Fibroblast of lung (primary cell): ENCODE measurements at regions not wholly inside any gene's neighbourhood (a gene's known extent, or its start where the extent isn't known, plus 50 kb on each side); places are given as distances from the start of the nearest gene placed in this dataset.

Experiments
- DNase-seq, 2 donors: peaks; one replicate each; pipeline versions ENCODE4 v3.0.0 to v3.0.0-alpha.2; 2010; ENCODE audit warnings: low read depth in 2 of 2
- H2AFZ ChIP-seq: 2 replicates; pipeline ENCODE4 v1.5.1; 2012; ENCODE audit warnings: low read length, control low read depth, inconsistent platforms
- H3K27ac ChIP-seq: 2 replicates; pipeline ENCODE4 v1.5.1; 2011; ENCODE audit warnings: low read length, control low read depth; ENCODE audit not compliant: insufficient read depth
- H3K27me3 ChIP-seq: 2 replicates; pipeline ENCODE4 v1.5.1; 2011; ENCODE audit warnings: mild to moderate bottlenecking, low read length; ENCODE audit not compliant: control insufficient read depth, insufficient read depth
- H3K36me3 ChIP-seq: 2 replicates; pipeline ENCODE4 v1.5.1; 2011; ENCODE audit warnings: low read length; ENCODE audit not compliant: control insufficient read depth, insufficient read depth
- H3K4me1 ChIP-seq: 2 replicates; pipeline ENCODE4 v1.5.1; 2011; ENCODE audit warnings: low read length; ENCODE audit not compliant: control insufficient read depth, insufficient read depth; ENCODE audit errors: extremely low read depth
- H3K4me2 ChIP-seq: 2 replicates; pipeline ENCODE4 v1.5.1; 2011; ENCODE audit warnings: low read length, control low read depth; ENCODE audit not compliant: insufficient read depth; ENCODE audit errors: extremely low read depth
- H3K4me3 ChIP-seq, 4 experiments: fragments of 200-600 bp in 1 of 4; sonication (generic) in 1 of 4; replicated peaks in 1 of 4; 2 replicates each; pipeline ENCODE4 v1.5.1; 2011 to 2016; ENCODE audit warnings: low read length in 4 of 4, low read depth in 3 of 4, mild to moderate bottlenecking in 3 of 4, control low read depth in 2 of 4, inconsistent platforms in 1 of 4, mixed read lengths in 1 of 4; ENCODE audit not compliant: insufficient read depth in 1 of 4; ENCODE audit errors: control extremely low read depth in 1 of 4
- H3K79me2 ChIP-seq: 2 replicates; pipeline ENCODE4 v1.5.1; 2012; ENCODE audit warnings: mild to moderate bottlenecking, low read length, inconsistent platforms; ENCODE audit not compliant: control insufficient read depth, insufficient read depth
- H3K9ac ChIP-seq: 2 replicates; pipeline ENCODE4 v1.5.1; 2011; ENCODE audit warnings: mild to moderate bottlenecking, low read length, control low read depth; ENCODE audit not compliant: insufficient read depth
- H3K9me3 ChIP-seq: 2 replicates; pipeline ENCODE4 v1.5.1; 2012; ENCODE audit warnings: low read depth, low read length; ENCODE audit not compliant: control insufficient read depth, insufficient read depth
- H4K20me1 ChIP-seq: 2 replicates; pipeline ENCODE4 v1.5.1; 2011; ENCODE audit warnings: low read length; ENCODE audit not compliant: control insufficient read depth, insufficient read depth; ENCODE audit errors: extremely low read depth
- CTCF ChIP-seq, 2 donors: IDR thresholded peaks in 1 of 2; conservative IDR thresholded peaks in 1 of 2; 1 replicate in 1 of 2; 2 replicates in 1 of 2; pipeline ENCODE4 v1.5.1; 2011 to 2012; ENCODE audit warnings: low read length in 2 of 2, control low read depth in 1 of 2, inconsistent platforms in 1 of 2, low read depth in 1 of 2, mild to moderate bottlenecking in 1 of 2
- EZH2 ChIP-seq: IDR thresholded peaks from 2 replicates; pipeline ENCODE4 v1.5.1; 2012; ENCODE audit warnings: low read length, control low read depth, mild to moderate bottlenecking; ENCODE audit errors: missing control alignments

GRCh38 chr2:184201246-184201645 is 397.1 kb upstream of the ZNF804A start:
- H3K4me3 ChIP-seq, result no peak overlapping the region
- H3K4me2 ChIP-seq, result no peak overlapping the region
- no peak overlapping the region for H3K27ac ChIP-seq
- no peaks in the 10 kb centered on the region for H3K79me2 ChIP-seq
- no peaks in the 10 kb centered on the region for H4K20me1 ChIP-seq
- H3K9ac ChIP-seq, result no peak overlapping the region
- no peak overlapping the region for H2AFZ ChIP-seq
- H3K27me3 ChIP-seq, result no peaks in the 10 kb centered on the region
- DNase-seq, result no peak
- TF ChIP-seq EZH2, result no peak
- TF ChIP-seq CTCF (conservative IDR thresholded peaks at IDR 0.05 in 1 of 2, IDR thresholded peaks at IDR 0.05 in 1 of 2; ENCODE audit: low read depth in 1 of 2, low read length in 2 of 2), result no peak
- no peaks in the 10 kb centered on the region for H3K4me1 ChIP-seq
- no peaks in the 10 kb centered on the region for H3K36me3 ChIP-seq
- H3K9me3 ChIP-seq, result no peaks in the 10 kb centered on the region

GRCh38 chr2:184203661-184204060 is 394.7 kb upstream of the ZNF804A start:
- Histone ChIP-seq H3K4me1 (no peaks in the 10 kb centered on the region), H4K20me1 (no peaks in the 10 kb centered on the region), H3K4me2 (no peak overlapping the region), H2AFZ (no peak overlapping the region), H3K9ac (no peak overlapping the region), H3K79me2 (no peaks in the 10 kb centered on the region), H3K36me3 (no peaks in the 10 kb centered on the region), H3K27ac (no peak overlapping the region), H3K4me3 (no peak overlapping the region), H3K9me3 (no peaks in the 10 kb centered on the region), H3K27me3 (no peaks in the 10 kb centered on the region)
- no peak for DNase-seq
- TF ChIP-seq CTCF (conservative IDR thresholded peaks at IDR 0.05 in 1 of 2, IDR thresholded peaks at IDR 0.05 in 1 of 2; ENCODE audit: low read depth in 1 of 2, low read length in 2 of 2) (no peak), EZH2 (no peak)

- Histone ChIP-seq H3K4me1 (no peaks in the 10 kb centered on the region), H3K9me3 (no peaks in the 10 kb centered on the region), H3K79me2 (no peaks in the 10 kb centered on the region), H3K27me3 (no peaks in the 10 kb centered on the region), H3K4me2 (no peak overlapping the region), H3K4me3 (no peak overlapping the region), H3K36me3 (no peaks in the 10 kb centered on the region), H3K27ac (no peak overlapping the region), H4K20me1 (no peaks in the 10 kb centered on the region), H2AFZ (no peak overlapping the region), H3K9ac (no peak overlapping the region)
- TF ChIP-seq CTCF (conservative IDR thresholded peaks at IDR 0.05 in 1 of 2, IDR thresholded peaks at IDR 0.05 in 1 of 2; ENCODE audit: low read depth in 1 of 2, low read length in 2 of 2) (no peak), EZH2 (no peak)
- DNase-seq, result no peak
These were observed 393.2 kb upstream of the ZNF804A start for GRCh38 chr2:184205048-184205596.
